Activated naive CD8-positive, alpha-beta T cell (primary cell): ENCODE measurements at regions not wholly inside any gene's neighbourhood (a gene's known extent, or its start where the extent isn't known, plus 50 kb on each side); places are given as distances from the start of the nearest gene placed in this dataset.

Experiments used
- H3K27ac Mint-ChIP-seq: one replicate; pipeline ENCODE4 v1.8.0; 2021; ENCODE audit warnings: mixed read lengths
- H3K27me3 Mint-ChIP-seq: one replicate; pipeline ENCODE4 v1.8.0; 2021; ENCODE audit warnings: mixed read lengths
- H3K36me3 Mint-ChIP-seq: one replicate; pipeline ENCODE4 v1.8.0; 2021; ENCODE audit warnings: mixed read lengths
- H3K4me1 Mint-ChIP-seq: one replicate; pipeline ENCODE4 v1.8.0; 2021; ENCODE audit warnings: low read depth, mixed read lengths
- H3K4me3 Mint-ChIP-seq: one replicate; pipeline ENCODE4 v1.8.0; 2021; ENCODE audit warnings: mild to moderate bottlenecking, mixed read lengths
- H3K9me3 Mint-ChIP-seq: one replicate; pipeline ENCODE4 v1.8.0; 2021; ENCODE audit warnings: low read depth, mixed read lengths

GRCh38 chr2:189258616-189259365, 79.2 kb upstream of the COL5A2 start:
- Mint-ChIP-seq H3K4me3 (peak overlapping the region; percentile 7), H3K27ac (peak overlapping the region; percentile 77), H3K36me3 (peaks cover 15% of the 10 kb centered on the region), H3K9me3 (no peaks in the 10 kb centered on the region), H3K27me3 (no peaks in the 10 kb centered on the region), H3K4me1 (peaks cover 51% of the 10 kb centered on the region)

- Mint-ChIP-seq H3K27ac (peak overlapping the region; percentile 65), H3K4me1 (peaks cover 41% of the 10 kb centered on the region), H3K36me3 (peaks cover 16% of the 10 kb centered on the region), H3K9me3 (no peaks in the 10 kb centered on the region), H3K4me3 (no peak overlapping the region), H3K27me3 (no peaks in the 10 kb centered on the region)
Observed at GRCh38 chr2:189260361-189260814, 80.8 kb upstream of the COL5A2 start.

GRCh38 chr2:189261431-189261841, 81.9 kb upstream of the COL5A2 start:
- peaks cover 33% of the 10 kb centered on the region for H3K4me1 Mint-ChIP-seq
- peaks cover 15% of the 10 kb centered on the region for H3K36me3 Mint-ChIP-seq
- H3K4me3 Mint-ChIP-seq: peak overlapping the region; percentile 20
- H3K27me3 Mint-ChIP-seq: no peaks in the 10 kb centered on the region
- peak overlapping the region; percentile 70 for H3K27ac Mint-ChIP-seq
- H3K9me3 Mint-ChIP-seq: no peaks in the 10 kb centered on the region

GRCh38 chr2:189261916-189262315, 82.4 kb upstream of the COL5A2 start:
- H3K36me3 Mint-ChIP-seq: peaks cover 15% of the 10 kb centered on the region
- H3K27me3 Mint-ChIP-seq: no peaks in the 10 kb centered on the region
- H3K9me3 Mint-ChIP-seq: no peaks in the 10 kb centered on the region
- H3K4me3 Mint-ChIP-seq: no peak overlapping the region
- H3K4me1 Mint-ChIP-seq: peaks cover 31% of the 10 kb centered on the region
- H3K27ac Mint-ChIP-seq: no peak overlapping the region

- Mint-ChIP-seq H3K27me3 (no peaks in the 10 kb centered on the region), H3K36me3 (peaks cover 6% of the 10 kb centered on the region), H3K9me3 (no peaks in the 10 kb centered on the region), H3K27ac (no peak overlapping the region), H3K4me3 (no peak overlapping the region), H3K4me1 (peaks cover 14% of the 10 kb centered on the region)
Observed at GRCh38 chr2:189265696-189266320, 86.2 kb upstream of the COL5A2 start.

- no peak overlapping the region for H3K27ac Mint-ChIP-seq
- H3K4me3 Mint-ChIP-seq: no peak overlapping the region
- H3K36me3 Mint-ChIP-seq: peaks cover 8% of the 10 kb centered on the region
- H3K9me3 Mint-ChIP-seq: no peaks in the 10 kb centered on the region
- peaks cover 4% of the 10 kb centered on the region for H3K4me1 Mint-ChIP-seq
- no peaks in the 10 kb centered on the region for H3K27me3 Mint-ChIP-seq
Observed at GRCh38 chr2:189267491-189267890, 87.9 kb upstream of the COL5A2 start.

GRCh38 chr2:189267925-189268579, 88.5 kb upstream of the COL5A2 start:
- H3K36me3 Mint-ChIP-seq: peaks cover 8% of the 10 kb centered on the region
- no peak overlapping the region for H3K27ac Mint-ChIP-seq
- H3K4me1 Mint-ChIP-seq: peaks cover 4% of the 10 kb centered on the region
- no peaks in the 10 kb centered on the region for H3K27me3 Mint-ChIP-seq
- H3K4me3 Mint-ChIP-seq: no peak overlapping the region
- no peaks in the 10 kb centered on the region for H3K9me3 Mint-ChIP-seq

- Mint-ChIP-seq H3K9me3 (peaks cover 3% of the 10 kb centered on the region), H3K4me3 (no peak overlapping the region), H3K27ac (no peak overlapping the region), H3K4me1 (peaks cover 5% of the 10 kb centered on the region), H3K27me3 (no peaks in the 10 kb centered on the region), H3K36me3 (peaks cover 8% of the 10 kb centered on the region)
Observed at GRCh38 chr2:189268763-189269162, 89.2 kb upstream of the COL5A2 start.

- Mint-ChIP-seq H3K36me3 (peaks cover 2% of the 10 kb centered on the region), H3K4me1 (peaks cover 8% of the 10 kb centered on the region), H3K27me3 (no peaks in the 10 kb centered on the region), H3K9me3 (peaks cover 4% of the 10 kb centered on the region), H3K4me3 (no peak overlapping the region), H3K27ac (peak overlapping the region; percentile 16)
Observed at GRCh38 chr2:189273734-189274133, 94.2 kb upstream of the COL5A2 start.

- peaks cover 4% of the 10 kb centered on the region for H3K9me3 Mint-ChIP-seq
Observed at GRCh38 chr2:189274361-189274760, 94.8 kb upstream of the COL5A2 start.

GRCh38 chr2:189276277-189276676, 96.7 kb upstream of the COL5A2 start:
- H3K36me3 Mint-ChIP-seq: peaks cover 4% of the 10 kb centered on the region
- no peak overlapping the region for H3K4me3 Mint-ChIP-seq
- H3K4me1 Mint-ChIP-seq: peaks cover 8% of the 10 kb centered on the region
- H3K9me3 Mint-ChIP-seq: peaks cover 4% of the 10 kb centered on the region
- H3K27ac Mint-ChIP-seq: peak overlapping the region; percentile 50
- H3K27me3 Mint-ChIP-seq: no peaks in the 10 kb centered on the region

More at GRCh38 chr2:189274361-189274760, 94.8 kb upstream of the COL5A2 start:
- Mint-ChIP-seq H3K4me1 (peaks cover 8% of the 10 kb centered on the region), H3K27ac (no peak overlapping the region), H3K27me3 (no peaks in the 10 kb centered on the region), H3K4me3 (no peak overlapping the region), H3K36me3 (peaks cover 2% of the 10 kb centered on the region)

GRCh38 chr2:189281201-189281600, 101.6 kb upstream of the COL5A2 start:
- Mint-ChIP-seq H3K36me3 (peaks cover 4% of the 10 kb centered on the region), H3K4me1 (peaks cover 32% of the 10 kb centered on the region), H3K27ac (no peak overlapping the region), H3K4me3 (no peak overlapping the region), H3K9me3 (no peaks in the 10 kb centered on the region), H3K27me3 (no peaks in the 10 kb centered on the region)

GRCh38 chr2:189285349-189285748, 105.8 kb upstream of the COL5A2 start:
- Mint-ChIP-seq H3K27me3 (no peaks in the 10 kb centered on the region), H3K36me3 (peaks cover 7% of the 10 kb centered on the region)

GRCh38 chr2:189285962-189286645, 106.5 kb upstream of the COL5A2 start:
- Mint-ChIP-seq H3K36me3 (peaks cover 8% of the 10 kb centered on the region), H3K4me1 (peaks cover 64% of the 10 kb centered on the region), H3K4me3 (peak overlapping the region; percentile 39), H3K27me3 (no peaks in the 10 kb centered on the region), H3K27ac (peak overlapping the region; percentile 96), H3K9me3 (peaks cover 5% of the 10 kb centered on the region)

More at GRCh38 chr2:189285349-189285748, 105.8 kb upstream of the COL5A2 start:
- Mint-ChIP-seq H3K4me1 (peaks cover 58% of the 10 kb centered on the region), H3K4me3 (peak overlapping the region; percentile 11), H3K9me3 (peaks cover 4% of the 10 kb centered on the region), H3K27ac (peak overlapping the region; percentile 96)
